Astrocyte (in vitro differentiated cells and primary cell): ENCODE measurements at regions not wholly inside any gene's neighbourhood (a gene's known extent, or its start where the extent isn't known, plus 50 kb on each side); places are given as distances from the start of the nearest gene placed in this dataset.

Source experiments
- CTCF ChIP-seq: IDR thresholded peaks from 2 replicates; pipeline ENCODE4 v1.5.1; 2011; ENCODE audit warnings: low read depth, mild to moderate bottlenecking, inconsistent platforms, low read length, moderate library complexity; ENCODE audit not compliant: insufficient read depth
- EZH2 ChIP-seq: IDR thresholded peaks from 2 replicates; pipeline ENCODE4 v1.6.1; 2012; ENCODE audit warnings: mild to moderate bottlenecking, low read length, inconsistent platforms; ENCODE audit not compliant: insufficient read depth

DNA sequence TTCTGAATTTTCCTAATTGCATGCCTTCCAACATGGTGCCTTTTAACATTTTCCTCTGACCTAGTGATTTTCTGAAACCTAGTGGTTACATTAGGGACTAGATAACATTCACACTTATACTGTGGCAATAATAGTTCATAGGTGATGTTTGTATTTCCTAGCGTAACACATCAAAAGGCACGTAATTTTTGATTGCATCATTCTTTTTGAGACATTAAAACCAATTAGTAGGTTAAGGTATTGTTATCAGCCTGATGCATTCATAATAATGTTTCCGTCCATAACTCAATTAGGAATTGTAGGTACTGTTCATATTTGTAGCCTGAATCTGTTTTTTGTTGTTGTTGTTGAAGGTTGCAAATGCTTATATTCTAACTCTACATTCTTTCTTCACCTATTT, 192.4 kb downstream of the ANXA1 start:
- TF ChIP-seq CTCF (no peak), EZH2 (no peak)
